H1 (cell line): ENCODE measurements at regions not wholly inside any gene's neighbourhood (a gene's known extent, or its start where the extent isn't known, plus 50 kb on each side); places are given as distances from the start of the nearest gene placed in this dataset.

Experiments used
- ASH2L ChIP-seq: fragments of 200-600, 300-600 bp; sonication (generic); IDR thresholded peaks from one replicate; pipeline ENCODE4 v1.7.1; 2017; ENCODE audit warnings: low read length
- BRCA1 ChIP-seq: IDR thresholded peaks from 2 replicates; pipeline ENCODE4 v1.6.1; 2012; ENCODE audit warnings: low read depth, low read length, improper control_type of control experiment
- CBX8 ChIP-seq: fragments of 300-800, 300-1000 bp; sonication (generic); IDR thresholded peaks from 2 replicates; pipeline ENCODE4 v1.7.1; 2016; ENCODE audit warnings: low read depth, low read length, borderline replicate concordance
- CEBPB ChIP-seq: IDR thresholded peaks from 2 replicates; pipeline ENCODE4 v1.6.1; 2012; ENCODE audit warnings: low read depth, low read length
- KDM5A ChIP-seq: fragments of 200-600 bp; IDR thresholded peaks from 2 replicates; pipeline ENCODE4 v1.7.1; 2012; ENCODE audit warnings: mild to moderate bottlenecking, low read length, inconsistent platforms, mixed read lengths
- PHF8 ChIP-seq: fragments of 200-600 bp; sonication (generic); conservative IDR thresholded peaks from 2 replicates; pipeline ENCODE4 v1.7.1; 2012; ENCODE audit warnings: low read depth, mild to moderate bottlenecking, inconsistent platforms, low read length, moderate library complexity
- POLR2A ChIP-seq, 2 experiments: IDR thresholded peaks; 1 replicate in 1 of 2; 2 replicates in 1 of 2; pipeline ENCODE4 v1.6.1; 2011; ENCODE audit warnings: low read depth in 2 of 2, low read length in 2 of 2, mild to moderate bottlenecking in 2 of 2; ENCODE audit errors: control extremely low read depth in 1 of 2
- POLR2AphosphoS5 ChIP-seq: IDR thresholded peaks from 2 replicates; pipeline ENCODE4 v1.6.1; 2011; ENCODE audit warnings: low read depth, low read length
- SAP30 ChIP-seq: fragments of 300-600 bp; sonication (generic); IDR thresholded peaks from 2 replicates; pipeline ENCODE4 v1.7.1; 2012; ENCODE audit warnings: low read length, moderate library complexity, mild to moderate bottlenecking, inconsistent platforms; ENCODE audit not compliant: insufficient read depth, insufficient replicate concordance
- SIRT6 ChIP-seq: IDR thresholded peaks from one replicate; pipeline ENCODE4 v1.7.1; 2012; ENCODE audit warnings: low read length, inconsistent platforms
- SIX5 ChIP-seq: IDR thresholded peaks from 2 replicates; pipeline ENCODE4 v1.6.1; 2011; ENCODE audit warnings: mild to moderate bottlenecking, low read depth, low read length
- ZNF274 ChIP-seq: IDR thresholded peaks from 2 replicates; pipeline ENCODE4 v1.7.0; 2012; ENCODE audit warnings: low read length, borderline replicate concordance; ENCODE audit errors: extremely low read depth

- TF ChIP-seq SAP30 = no peak
- no peak for TF ChIP-seq BRCA1
- no peak for TF ChIP-seq ZNF274
- no peak for TF ChIP-seq PHF8
- TF ChIP-seq CEBPB = no peak
- no peak for TF ChIP-seq POLR2A (IDR thresholded peaks at IDR 0.05; ENCODE audit: control extremely low read depth in 1 of 2, low read depth in 2 of 2, low read length in 2 of 2)
- TF ChIP-seq CBX8 = no peak
- TF ChIP-seq POLR2AphosphoS5 = no peak
- TF ChIP-seq SIX5 = no peak
- no peak for TF ChIP-seq KDM5A
- no peak for TF ChIP-seq SIRT6
- TF ChIP-seq ASH2L = no peak
These were observed 72.2 kb downstream of the NMUR2 start (continued) for GRCh38 chr5:152332716-152333460.
